COLO829 (cell line): ENCODE measurements at regions not wholly inside any gene's neighbourhood (a gene's known extent, or its start where the extent isn't known, plus 50 kb on each side); places are given as distances from the start of the nearest gene placed in this dataset.

Experiments
- DNase-seq: peaks from one replicate; pipeline ENCODE4 v3.0.0; 2012; ENCODE audit warnings: low spot score

DNA sequence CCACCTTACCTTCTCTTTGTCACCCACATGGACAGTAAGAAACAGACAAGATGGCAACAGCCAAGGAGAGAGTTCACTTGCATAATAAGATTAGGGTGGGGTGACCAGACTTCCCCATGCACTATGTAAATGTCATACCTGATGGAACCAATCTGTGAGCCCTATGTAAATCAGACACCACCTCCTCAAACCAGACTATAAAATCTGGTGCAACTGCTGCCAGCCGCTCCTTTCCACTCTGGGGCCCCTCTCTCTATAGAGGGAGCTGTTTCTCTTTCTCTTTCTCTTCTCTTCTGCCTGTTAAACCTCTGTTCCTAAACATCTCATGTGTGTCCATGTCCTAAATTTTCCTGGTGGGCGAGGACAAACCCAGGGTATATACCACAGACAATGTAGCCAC lies 405.5 kb upstream of the CNTN4 start:
- DNase-seq: no peak

DNA sequence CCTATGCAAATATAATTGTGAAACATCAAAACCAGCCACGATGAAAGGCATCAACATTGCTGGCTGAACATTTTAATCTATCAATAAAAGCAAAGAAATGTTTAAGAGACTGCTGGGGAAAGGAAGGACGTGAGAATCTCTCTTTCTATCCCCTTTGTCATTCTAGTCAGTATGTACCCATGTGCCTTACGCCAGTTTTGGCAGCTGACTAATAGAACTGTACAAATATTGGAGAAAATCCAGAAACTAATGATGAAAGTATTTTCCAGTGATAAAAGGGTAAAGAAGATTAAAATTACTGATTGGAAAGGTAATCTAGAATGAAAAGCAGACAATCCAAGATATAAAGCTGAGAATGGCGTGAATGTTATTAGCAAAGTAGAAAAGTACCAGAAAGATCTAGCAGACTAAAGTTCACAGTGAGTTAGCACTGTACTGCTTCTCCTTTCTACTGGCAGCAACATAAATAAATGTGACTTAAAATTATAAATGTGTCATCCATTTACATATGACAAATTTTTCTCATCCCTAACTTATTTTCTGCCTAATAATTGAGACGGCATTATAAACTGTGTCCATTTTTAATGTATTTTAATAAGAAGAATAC lies 401.9 kb upstream of the CNTN4 start:
- DNase-seq: no peak

DNA sequence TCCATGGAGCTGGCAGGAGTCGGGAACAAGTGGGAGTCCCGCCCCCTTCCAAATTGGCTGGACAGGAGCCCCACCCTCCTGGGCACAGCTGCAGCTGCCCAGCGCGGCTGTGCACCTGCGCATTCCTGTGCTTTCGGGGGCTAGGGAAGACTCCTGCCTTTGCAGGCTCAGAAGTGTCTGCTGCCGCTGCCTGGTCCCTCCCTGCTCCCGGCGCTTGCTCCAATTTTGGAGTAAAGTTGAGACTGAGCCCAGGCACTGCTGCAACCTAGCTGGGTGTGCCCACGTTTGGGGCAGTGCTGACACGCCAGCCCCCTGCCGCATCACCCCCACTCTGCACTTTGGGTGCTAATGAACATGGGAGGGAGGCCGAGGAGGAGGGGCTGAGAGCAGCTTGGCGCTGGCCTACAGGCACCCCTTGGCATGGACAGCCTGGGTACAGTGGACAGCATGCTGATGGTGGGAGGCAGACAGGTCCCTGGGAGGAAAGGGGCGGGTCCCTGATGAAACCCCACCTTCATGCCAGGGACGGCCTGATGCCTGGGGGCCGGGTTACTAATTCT lies 399.2 kb upstream of the CNTN4 start:
- no peak for DNase-seq

DNA sequence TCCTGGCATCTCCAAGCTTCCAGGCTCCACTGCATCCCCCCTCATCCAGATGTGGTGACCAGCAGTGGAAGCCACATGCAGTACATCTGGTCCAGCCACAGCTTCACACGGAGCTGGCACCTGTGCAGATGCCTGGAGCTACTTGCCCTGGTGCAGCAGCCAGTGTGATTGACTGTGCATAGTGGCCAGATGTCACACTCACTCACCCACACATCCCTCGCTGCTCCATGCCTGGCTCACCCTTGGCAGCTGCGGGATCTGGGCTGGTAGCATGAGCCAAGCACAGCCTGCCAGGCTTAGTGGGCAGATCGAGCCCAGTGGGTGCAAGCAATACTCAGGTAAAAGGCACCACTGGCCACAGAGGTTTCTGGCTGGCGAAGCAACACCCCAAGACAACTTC lies 398.0 kb upstream of the CNTN4 start:
- DNase-seq: no peak

DNA sequence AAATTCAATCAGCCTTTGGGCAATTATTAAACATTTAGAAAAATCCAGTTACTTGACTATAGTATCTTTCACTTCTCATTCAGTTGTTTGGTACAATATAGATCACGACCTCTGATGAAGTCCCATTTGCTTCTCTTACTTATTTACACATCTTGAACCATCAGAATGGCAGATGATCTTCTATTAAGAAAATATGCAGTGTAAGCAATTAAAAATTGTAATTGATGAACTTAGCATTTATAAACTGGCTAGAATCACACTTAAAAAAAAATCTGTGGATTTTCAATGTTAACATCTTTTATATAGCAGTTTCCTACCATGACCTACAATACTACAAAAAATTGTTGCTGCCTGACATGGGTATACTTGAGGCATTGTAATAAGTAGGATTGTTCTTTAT lies 395.5 kb upstream of the CNTN4 start:
- no peak for DNase-seq

DNA sequence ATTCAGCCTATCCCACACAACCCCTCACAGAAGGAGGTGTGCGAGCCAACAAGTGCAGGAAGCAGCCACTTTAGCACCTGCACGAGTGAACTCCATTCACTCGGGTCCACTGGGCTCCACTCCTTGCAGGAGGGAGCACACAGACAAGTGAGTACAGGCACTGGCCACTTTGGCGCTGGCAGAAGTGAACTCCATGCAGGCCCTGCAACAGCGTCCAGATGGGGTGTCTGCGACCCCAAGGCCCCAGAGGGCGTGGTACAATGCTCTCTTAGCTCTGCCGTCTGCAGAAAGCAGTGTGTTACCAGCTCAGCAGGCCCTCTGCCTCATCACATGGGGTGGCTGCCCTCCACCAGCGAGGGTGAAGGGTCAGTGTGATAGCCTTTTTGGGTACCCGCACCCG lies 388.0 kb upstream of the CNTN4 start:
- DNase-seq: no peak

DNA sequence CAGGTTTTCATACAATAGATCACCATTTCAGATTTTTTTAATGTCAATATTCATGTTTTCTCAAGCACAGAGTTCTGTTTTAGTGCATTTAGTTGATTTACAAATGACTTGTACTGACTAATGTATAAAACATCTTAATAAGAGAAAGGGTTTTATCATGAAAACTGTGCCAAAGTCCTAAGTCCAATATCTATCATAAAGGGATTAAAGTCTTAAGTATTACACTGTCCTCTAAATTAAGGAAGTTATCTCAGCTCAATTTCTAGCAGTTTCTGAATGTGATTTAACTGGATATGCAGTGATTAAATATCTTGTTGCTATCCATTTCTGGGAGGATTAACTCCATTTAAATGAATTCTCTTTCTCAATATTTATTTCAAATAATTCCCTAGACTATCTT lies 381.1 kb upstream of the CNTN4 start:
- DNase-seq: no peak

DNA sequence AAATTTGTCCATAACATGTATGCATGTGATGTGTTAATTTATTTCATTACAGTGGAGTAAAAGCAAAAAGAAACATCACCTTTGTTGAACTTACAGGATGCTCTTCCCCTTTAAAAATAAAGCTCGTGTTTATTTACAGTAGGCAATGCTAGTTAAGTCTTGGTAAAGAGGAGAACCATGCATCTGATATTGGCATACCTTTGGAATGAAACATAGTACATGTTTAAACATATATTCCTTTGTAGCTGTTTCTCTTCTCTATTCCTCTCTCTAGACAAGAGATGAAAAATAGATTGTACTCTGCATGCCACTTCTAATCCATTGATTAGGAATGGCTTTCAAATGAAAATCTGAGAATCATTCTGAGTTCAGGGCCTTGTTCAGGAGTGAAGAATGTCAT lies 374.9 kb upstream of the CNTN4 start:
- DNase-seq: no peak

DNA sequence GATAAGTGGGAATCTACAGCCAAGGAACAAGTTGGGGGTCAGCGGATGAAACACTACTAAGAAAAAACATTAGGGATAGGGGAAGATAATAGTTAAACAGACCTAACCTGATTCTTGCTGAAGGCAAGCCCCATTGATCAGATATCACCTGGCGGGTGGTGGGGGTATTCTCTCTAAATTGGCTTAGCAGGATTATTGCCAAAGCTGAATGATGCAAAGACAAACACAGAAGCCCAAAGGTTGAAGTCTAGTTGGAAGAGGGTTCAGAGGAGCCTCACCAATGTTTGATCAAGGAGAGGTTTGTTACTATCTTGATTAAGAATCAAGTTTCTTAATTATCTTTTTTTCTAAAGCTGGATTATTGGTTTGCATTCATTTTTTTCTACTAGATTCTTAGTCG lies 371.9 kb upstream of the CNTN4 start:
- DNase-seq: no peak

DNA sequence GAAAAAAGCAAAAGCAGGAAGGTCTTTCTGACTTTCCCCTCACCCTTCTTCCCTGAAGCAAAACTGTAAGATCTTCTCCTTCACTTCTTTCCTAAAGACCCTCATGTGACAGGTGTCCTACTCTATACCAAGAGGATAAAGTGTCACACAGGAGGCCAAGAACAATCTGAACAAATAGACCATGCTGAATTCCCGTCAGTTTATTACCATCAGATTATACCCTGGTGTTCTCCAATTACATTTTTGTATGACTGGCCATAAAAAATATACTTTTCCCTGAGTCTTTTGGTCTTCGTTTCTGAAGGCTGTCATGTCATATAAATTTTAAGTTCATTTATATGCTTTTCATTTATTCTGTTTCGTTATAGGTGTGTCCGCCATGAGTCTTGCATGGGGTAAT lies 371.4 kb upstream of the CNTN4 start:
- DNase-seq: no peak

DNA sequence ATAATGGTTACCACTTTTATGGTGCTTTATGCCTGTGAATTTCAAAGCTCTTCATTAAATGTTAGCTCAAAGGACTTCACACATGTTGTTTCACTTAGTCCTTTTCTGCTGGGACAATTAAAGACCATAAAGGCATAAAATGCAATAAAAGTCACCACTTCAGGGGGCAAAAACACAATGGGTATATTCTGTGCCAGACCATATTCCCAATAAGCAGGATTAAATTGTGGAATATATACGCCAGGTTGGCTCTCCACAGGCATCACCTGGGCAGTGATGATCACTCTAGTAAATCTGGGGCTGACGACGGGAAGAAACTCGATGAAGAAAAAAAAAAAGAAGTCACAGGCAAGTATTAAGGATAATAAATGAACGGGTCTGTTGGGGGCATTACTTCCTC lies 370.2 kb upstream of the CNTN4 start:
- DNase-seq: no peak

DNA sequence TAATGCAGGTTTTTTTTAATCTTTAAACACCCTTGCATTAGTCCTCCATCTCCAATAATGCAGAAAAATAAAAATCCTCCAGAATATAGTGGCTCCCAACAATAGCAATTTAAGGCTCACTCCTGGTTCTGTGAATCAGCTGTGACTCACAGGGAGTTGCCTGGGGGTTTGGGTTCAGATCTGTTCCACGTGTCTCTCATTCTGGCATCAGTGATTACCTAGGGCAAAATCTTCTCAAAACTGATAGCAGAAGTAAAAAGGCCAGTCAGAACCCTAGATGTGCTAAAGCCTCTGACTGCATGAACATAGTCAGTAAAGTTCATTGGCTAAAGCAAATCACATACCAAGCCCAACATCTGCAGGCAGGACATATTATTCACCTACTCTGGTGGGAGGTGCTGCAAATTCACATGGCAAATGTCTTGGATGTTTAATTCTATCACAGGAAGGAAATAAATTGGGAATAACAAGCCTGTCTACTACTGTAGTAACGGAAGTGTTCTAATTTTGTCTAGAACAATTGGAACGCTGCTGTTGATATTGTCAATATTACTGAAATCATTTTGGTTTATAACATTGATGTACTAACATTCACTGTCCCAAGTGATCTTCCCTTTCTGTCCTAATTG lies 364.1 kb upstream of the CNTN4 start:
- peak; percentile 15 for DNase-seq

DNA sequence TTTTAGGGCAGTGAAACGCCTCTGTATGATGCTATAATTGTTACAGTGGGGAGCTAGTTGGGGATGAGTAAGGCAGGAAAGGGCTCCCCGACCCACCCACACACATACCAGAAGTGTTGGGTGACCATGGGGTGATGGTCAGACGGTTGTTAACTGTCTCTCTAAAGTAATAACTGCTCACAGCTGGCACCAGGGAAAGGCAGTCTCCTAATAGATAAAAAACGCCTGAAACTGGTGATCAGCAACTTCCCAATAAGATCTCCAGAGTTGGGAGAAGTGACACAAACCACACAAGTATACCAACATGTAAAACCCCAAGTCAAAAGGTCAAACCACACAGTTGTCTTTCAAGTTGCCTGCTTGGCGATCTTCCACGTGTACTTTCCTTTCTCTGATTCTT lies 346.5 kb upstream of the CNTN4 start:
- DNase-seq: no peak

DNA sequence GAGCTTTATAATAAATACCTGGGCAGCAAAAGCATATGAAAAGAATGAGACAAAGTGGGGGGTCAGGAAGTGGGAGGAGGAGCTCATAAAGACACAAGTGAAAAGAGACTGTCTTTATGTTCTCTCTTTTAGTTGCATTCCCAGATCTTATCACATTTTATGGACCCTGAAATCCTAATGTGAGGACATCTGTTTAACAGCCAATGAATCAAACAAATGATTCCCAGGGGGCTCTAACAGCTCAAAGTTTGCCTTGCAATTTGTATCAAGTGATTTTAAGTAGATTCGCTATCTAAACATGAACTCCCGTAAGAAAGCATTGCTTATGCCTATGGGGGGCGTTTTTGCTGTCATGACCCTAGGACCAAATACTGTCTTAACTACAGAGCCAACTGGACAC lies 332.3 kb upstream of the CNTN4 start:
- no peak for DNase-seq

DNA sequence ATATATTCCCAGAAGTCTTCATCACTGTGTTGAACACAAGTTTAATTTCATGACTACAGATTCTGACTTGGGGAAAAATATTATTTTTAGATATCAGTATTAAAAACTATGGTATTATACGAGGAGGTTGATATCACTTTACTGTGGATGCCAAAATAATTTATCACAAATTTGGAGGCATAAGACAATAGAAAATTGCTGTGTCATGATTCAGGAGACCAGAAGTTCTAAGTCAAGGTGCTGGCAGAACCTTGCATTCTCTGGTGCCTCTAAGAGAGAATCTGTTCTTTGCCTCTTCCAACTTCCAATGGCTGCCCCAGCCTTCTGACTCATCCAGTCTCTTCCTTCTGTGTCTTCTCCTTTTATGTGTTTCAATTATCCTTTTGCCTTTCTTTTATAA lies 325.0 kb upstream of the CNTN4 start:
- DNase-seq: no peak

DNA sequence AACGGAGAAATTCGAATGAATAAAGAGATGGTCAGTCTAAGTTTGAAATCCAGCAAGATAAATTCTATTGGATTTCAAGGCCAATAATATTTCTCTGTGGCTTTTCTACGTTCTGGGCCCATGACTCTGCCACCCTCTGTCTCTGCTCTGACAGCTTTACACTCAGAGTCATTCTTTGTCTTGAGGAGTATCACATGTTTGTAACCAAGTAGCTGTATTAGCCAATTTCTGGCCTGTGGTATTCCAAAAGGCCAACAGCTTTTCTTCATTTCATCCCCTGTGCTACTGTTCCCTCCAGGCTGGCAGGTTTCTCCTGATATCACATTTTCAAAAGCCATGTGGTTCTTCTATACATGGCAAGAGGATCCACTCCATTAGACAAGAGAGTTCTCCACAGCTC lies 324.1 kb upstream of the CNTN4 start:
- DNase-seq: no peak

DNA sequence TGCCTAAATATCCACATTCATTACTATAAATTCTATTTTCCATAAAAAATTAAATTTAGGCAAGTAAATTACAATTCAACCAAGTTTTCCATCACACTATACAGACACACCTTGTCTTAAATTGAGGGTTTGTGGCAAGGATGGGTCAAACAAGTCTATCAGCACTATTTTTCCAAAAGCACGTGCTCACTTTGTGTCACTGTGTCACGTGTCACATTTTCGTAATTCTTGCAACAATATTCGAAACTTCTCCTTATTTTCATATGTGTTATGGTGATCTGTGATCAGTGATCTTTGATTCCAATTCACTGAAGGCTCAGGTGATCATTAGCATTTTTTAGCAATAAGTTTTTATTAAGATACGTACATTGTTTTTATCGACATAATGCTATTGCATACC lies 323.3 kb upstream of the CNTN4 start:
- DNase-seq: no peak

DNA sequence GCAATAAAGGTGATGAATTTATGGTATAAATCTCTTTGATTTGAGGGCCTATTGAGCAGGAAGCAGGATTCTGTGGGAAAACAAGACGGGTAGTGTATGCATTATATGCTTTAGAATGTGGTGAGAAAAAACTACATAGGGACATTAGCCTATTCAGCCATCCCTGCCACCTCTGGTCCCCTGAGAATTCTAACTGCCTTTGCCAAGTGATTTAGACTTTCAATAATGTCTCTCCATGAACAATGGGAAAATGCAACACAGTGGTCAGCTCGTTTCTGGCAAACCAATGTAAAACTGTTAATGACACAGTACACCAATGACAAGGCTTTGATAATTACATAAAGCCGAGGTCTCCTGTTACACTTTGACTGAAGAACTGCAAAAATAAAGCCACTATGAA lies 314.7 kb upstream of the CNTN4 start:
- DNase-seq: no peak

DNA sequence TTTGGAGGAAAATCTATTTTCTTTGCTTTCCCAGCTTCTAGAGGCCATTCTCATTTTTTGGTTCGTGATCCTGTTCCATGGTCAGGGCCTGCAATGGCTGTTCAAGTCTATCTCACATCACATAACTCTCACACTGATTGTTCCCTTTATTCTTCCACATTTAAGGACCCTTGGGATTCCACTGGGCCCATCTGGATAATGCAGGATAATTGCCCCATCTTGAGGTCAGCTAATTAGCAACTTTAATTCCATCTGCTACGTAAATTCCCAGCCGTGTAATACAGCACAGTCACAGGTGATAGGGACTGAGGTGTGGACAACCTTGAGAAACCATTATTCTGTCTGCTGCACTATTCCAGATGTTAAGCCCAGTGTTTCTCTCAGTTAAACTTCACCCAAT lies 311.6 kb upstream of the CNTN4 start:
- DNase-seq: no peak

DNA sequence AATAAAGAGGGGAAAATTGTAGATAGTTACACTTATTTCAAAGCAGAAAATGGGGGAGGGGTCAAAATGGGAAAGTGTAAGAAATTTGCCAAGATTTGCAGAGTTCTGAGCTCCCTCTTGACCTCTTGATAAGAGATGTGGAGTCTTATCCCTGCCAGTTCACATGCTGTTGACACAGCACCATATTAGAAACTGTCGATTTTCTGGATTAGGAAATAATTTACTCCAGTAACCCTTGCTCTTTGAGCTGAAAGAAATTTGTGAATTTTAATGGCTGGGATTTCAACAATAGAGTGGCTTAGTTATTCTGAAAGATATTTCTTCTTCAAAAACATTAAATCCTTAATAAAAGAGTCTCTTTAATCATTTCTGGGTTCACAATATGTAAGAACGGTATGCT lies 306.2 kb upstream of the CNTN4 start:
- DNase-seq: no peak

DNA sequence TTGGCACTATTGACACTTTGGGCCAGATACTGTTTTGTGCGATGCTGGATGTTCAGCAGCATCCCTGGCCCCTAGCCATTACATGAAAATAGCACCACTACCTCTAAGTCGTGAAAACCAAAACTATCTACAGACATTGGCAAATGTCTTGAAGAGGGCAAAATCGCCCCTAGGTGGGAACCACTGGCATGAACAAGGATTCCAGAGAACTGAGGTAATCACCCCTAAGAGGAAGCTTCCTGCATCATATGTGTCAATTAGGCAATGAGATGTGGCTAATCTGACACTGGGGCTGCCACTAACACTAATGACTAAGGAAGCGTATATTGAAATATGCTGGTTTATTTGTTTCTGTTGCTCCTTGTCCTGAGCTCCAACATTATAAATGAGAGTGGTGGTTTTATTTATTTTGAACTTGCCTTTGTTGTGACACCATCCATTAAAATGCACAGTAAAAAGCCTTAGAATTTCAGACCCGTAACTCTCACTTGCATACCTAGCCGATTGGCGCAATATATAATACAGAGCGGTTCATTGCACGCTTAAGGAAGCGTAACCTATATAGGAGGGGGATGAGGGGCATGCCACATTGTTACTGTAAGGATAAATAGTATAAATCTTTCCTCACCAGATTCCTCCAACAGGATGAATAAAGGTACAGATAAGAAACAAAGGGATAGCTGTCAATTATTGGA lies 299.8 kb upstream of the CNTN4 start:
- no peak for DNase-seq

DNA sequence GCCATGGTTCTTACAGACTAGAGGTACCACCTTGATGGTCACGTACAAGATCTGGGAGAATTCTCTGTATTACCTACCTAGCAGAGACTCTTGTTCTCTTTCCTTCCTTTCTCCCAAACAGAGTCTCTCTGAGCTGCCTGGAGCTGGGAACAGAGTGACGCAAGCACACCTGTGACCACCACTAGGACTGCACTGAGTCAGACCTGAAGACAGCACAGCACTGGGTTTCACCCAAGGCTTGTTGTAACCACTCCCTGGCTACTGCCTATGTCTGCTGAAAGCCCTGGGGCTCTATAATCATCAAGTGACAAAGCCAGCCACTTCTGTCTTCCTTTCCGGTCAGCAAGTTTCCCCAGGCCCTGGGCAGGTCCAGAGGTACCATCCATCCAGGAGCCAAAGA lies 293.3 kb upstream of the CNTN4 start:
- DNase-seq: no peak

DNA sequence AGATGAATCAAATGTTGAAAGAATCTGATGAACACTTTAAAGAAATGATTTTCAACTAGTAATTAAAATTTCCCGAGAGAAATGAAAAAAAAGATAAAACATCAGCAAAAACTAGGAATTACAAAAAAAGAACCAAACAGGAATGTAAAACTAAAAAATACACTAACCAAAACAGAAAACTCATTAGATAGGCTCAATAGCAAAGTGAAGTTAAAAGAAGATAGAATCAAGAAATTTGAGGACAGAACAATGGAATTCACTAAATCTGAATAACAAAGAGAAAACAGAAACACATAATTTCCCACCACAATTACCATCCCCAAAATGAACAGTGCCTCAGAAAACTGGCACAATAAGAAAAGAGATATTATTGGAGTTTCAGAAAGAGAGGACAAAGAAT lies 290.1 kb upstream of the CNTN4 start:
- no peak for DNase-seq

DNA sequence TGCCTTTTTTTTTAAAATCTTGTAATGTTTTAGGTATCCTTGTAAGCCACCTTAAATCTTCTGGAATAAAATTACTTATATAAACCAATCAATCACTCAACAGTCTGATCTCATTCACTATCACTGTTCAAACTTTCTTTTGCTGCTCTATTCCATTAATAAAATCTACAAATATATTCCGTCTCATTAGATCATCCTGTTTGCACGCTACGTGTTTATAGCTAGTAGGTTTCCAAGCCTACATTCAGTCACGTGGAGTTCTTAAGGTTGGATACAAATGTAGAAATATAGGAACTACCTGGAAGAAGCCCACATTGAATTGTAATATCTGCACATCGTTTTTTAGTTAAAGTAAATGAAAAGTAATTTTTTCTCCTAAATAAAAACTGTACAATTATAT lies 274.8 kb upstream of the CNTN4 start:
- DNase-seq: no peak
